HEK293 (cell line): ENCODE measurements at regions not wholly inside any gene's neighbourhood (a gene's known extent, or its start where the extent isn't known, plus 50 kb on each side); places are given as distances from the start of the nearest gene placed in this dataset.

Source experiments
- OSR2 ChIP-seq: fragments of 450-650 bp; formaldehyde crosslinking; IDR thresholded peaks from 2 replicates; pipeline ENCODE4 v1.5.1; 2016; ENCODE audit warnings: missing biosample characterization, missing genetic modification characterization
- TCF7L2 ChIP-seq: IDR thresholded peaks from 2 replicates; pipeline ENCODE4 v1.6.1; 2011; ENCODE audit warnings: low read depth, mild to moderate bottlenecking, inconsistent platforms, low read length, moderate library complexity, borderline replicate concordance
- ZBTB7A ChIP-seq: fragments of 450-650 bp; formaldehyde crosslinking; IDR thresholded peaks from 2 replicates; pipeline ENCODE4 v1.5.1; 2016; ENCODE audit warnings: low read depth, missing biosample characterization, missing genetic modification characterization
- ZNF23 ChIP-seq: fragments of 450-650 bp; formaldehyde crosslinking; IDR thresholded peaks from 2 replicates; pipeline ENCODE4 v1.5.1; 2016; ENCODE audit warnings: missing biosample characterization, missing genetic modification characterization, borderline replicate concordance
- ZNF623 ChIP-seq: fragments of 450-650 bp; formaldehyde crosslinking; IDR thresholded peaks from 2 replicates; pipeline ENCODE4 v1.5.1; 2016; ENCODE audit warnings: missing biosample characterization, missing genetic modification characterization
- TF ChIP-seq, protein P1 (sequence below): fragments of 450-650 bp; formaldehyde crosslinking; IDR thresholded peaks from 2 replicates; pipeline ENCODE4 v1.5.1; 2016; ENCODE audit warnings: missing biosample characterization, missing genetic modification characterization
- TF ChIP-seq, protein P2 (sequence below): fragments of 450-650 bp; formaldehyde crosslinking; IDR thresholded peaks from 2 replicates; pipeline ENCODE4 v1.5.1; 2016; ENCODE audit warnings: missing biosample characterization, missing genetic modification characterization

DNA sequence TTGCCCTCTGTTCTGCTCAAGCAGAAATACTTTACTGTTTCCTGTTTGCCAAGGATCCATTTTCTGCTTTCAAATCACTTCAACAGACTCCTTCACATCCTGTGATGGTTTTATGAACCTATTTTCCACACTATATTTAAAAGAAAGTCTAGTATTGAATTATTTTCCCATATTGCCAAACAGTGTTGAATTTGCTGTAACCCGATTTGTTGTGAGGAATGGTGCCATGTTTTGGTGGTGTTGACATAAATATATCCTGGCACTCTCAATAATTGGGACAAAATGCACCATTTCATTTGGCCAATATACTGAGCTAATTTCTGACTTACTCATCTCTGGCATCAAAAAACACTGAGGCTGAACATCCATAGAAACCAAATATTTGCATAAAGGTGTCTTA lies 615.4 kb upstream of the SEMA3D start:
- TF ChIP-seq ZNF623 (tag by site-specific recombination) (no peak), ZBTB7A (tag by site-specific recombination) (no peak), TCF7L2 (no peak), ZNF23 (tag by site-specific recombination) (no peak), OSR2 (tag by site-specific recombination) (no peak)
- TF ChIP-seq, protein P1, sequence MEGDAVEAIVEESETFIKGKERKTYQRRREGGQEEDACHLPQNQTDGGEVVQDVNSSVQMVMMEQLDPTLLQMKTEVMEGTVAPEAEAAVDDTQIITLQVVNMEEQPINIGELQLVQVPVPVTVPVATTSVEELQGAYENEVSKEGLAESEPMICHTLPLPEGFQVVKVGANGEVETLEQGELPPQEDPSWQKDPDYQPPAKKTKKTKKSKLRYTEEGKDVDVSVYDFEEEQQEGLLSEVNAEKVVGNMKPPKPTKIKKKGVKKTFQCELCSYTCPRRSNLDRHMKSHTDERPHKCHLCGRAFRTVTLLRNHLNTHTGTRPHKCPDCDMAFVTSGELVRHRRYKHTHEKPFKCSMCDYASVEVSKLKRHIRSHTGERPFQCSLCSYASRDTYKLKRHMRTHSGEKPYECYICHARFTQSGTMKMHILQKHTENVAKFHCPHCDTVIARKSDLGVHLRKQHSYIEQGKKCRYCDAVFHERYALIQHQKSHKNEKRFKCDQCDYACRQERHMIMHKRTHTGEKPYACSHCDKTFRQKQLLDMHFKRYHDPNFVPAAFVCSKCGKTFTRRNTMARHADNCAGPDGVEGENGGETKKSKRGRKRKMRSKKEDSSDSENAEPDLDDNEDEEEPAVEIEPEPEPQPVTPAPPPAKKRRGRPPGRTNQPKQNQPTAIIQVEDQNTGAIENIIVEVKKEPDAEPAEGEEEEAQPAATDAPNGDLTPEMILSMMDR (tag by site-specific recombination) = no peak
- TF ChIP-seq, protein P2, sequence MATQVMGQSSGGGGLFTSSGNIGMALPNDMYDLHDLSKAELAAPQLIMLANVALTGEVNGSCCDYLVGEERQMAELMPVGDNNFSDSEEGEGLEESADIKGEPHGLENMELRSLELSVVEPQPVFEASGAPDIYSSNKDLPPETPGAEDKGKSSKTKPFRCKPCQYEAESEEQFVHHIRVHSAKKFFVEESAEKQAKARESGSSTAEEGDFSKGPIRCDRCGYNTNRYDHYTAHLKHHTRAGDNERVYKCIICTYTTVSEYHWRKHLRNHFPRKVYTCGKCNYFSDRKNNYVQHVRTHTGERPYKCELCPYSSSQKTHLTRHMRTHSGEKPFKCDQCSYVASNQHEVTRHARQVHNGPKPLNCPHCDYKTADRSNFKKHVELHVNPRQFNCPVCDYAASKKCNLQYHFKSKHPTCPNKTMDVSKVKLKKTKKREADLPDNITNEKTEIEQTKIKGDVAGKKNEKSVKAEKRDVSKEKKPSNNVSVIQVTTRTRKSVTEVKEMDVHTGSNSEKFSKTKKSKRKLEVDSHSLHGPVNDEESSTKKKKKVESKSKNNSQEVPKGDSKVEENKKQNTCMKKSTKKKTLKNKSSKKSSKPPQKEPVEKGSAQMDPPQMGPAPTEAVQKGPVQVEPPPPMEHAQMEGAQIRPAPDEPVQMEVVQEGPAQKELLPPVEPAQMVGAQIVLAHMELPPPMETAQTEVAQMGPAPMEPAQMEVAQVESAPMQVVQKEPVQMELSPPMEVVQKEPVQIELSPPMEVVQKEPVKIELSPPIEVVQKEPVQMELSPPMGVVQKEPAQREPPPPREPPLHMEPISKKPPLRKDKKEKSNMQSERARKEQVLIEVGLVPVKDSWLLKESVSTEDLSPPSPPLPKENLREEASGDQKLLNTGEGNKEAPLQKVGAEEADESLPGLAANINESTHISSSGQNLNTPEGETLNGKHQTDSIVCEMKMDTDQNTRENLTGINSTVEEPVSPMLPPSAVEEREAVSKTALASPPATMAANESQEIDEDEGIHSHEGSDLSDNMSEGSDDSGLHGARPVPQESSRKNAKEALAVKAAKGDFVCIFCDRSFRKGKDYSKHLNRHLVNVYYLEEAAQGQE (tag by site-specific recombination) = no peak
